ENCODE measurements at regions not wholly inside any gene's neighbourhood (a gene's known extent, or its start where the extent isn't known, plus 50 kb on each side); places are given as distances from the start of the nearest gene placed in this dataset.

- TF ChIP-seq CTCF (IDR thresholded peaks at IDR 0.05): no peak
- TF ChIP-seq POLR2AphosphoS5 (IDR thresholded peaks at IDR 0.05): no peak
These were observed 831.2 kb downstream of the MAFB start for GRCh38 chr20:39857835-39858234.
